GM21576 (cell line): ENCODE measurements at regions not wholly inside any gene's neighbourhood (a gene's known extent, or its start where the extent isn't known, plus 50 kb on each side); places are given as distances from the start of the nearest gene placed in this dataset.

Source experiments
- ATAC-seq: cut with Tn5 transposase; IDR thresholded peaks from one replicate; pipeline ENCODE4 v1.9.1; 2021; ENCODE audit warnings: mild to moderate bottlenecking, moderate library complexity; ENCODE audit not compliant: unreplicated experiment

GRCh38 chr15:77798151-77798835 is 165.6 kb upstream of the LINGO1 start:
- no peak for ATAC-seq

GRCh38 chr15:77797270-77797669 is 164.6 kb upstream of the LINGO1 start:
- ATAC-seq = no peak

GRCh38 chr15:77796046-77796729 is 163.5 kb upstream of the LINGO1 start:
- no peak for ATAC-seq

- ATAC-seq = no peak
Observed at GRCh38 chr15:77795446-77795845, 162.7 kb upstream of the LINGO1 start.

GRCh38 chr15:77791941-77792340 is 159.2 kb upstream of the LINGO1 start:
- ATAC-seq = no peak

GRCh38 chr15:77790481-77790880 is 157.8 kb upstream of the LINGO1 start:
- no peak for ATAC-seq

- no peak for ATAC-seq
Observed at GRCh38 chr15:77786956-77787355, 154.2 kb upstream of the LINGO1 start.

GRCh38 chr15:77786181-77786890 is 153.6 kb upstream of the LINGO1 start:
- ATAC-seq = no peak

- no peak for ATAC-seq
Observed at GRCh38 chr15:77784361-77785292, 151.9 kb upstream of the LINGO1 start.

GRCh38 chr15:77783636-77784035 is 150.9 kb upstream of the LINGO1 start:
- no peak for ATAC-seq

GRCh38 chr15:77782691-77783090 is 150.0 kb upstream of the LINGO1 start:
- ATAC-seq = no peak

- no peak for ATAC-seq
Observed at GRCh38 chr15:77781946-77782240, 149.2 kb upstream of the LINGO1 start.

- ATAC-seq = no peak
Observed at GRCh38 chr15:77781151-77781945, 148.6 kb upstream of the LINGO1 start.

- no peak for ATAC-seq
Observed at GRCh38 chr15:77778802-77779201, 146.1 kb upstream of the LINGO1 start.

GRCh38 chr15:77775837-77776236 is 143.1 kb upstream of the LINGO1 start:
- no peak for ATAC-seq

- no peak for ATAC-seq
Observed at GRCh38 chr15:77775373-77775772, 142.7 kb upstream of the LINGO1 start.

- ATAC-seq = no peak
Observed at GRCh38 chr15:77774350-77774749, 141.6 kb upstream of the LINGO1 start.

GRCh38 chr15:77773903-77774302 is 141.2 kb upstream of the LINGO1 start:
- ATAC-seq = no peak

GRCh38 chr15:77772641-77773402 is 140.1 kb upstream of the LINGO1 start:
- ATAC-seq = no peak

- no peak for ATAC-seq
Observed at GRCh38 chr15:77771616-77772015, 138.9 kb upstream of the LINGO1 start.
